SHP77 treated with DMSO at 0.1 percent for 48 hours (cell line): ENCODE measurements at regions not wholly inside any gene's neighbourhood (a gene's known extent, or its start where the extent isn't known, plus 50 kb on each side); places are given as distances from the start of the nearest gene placed in this dataset.
"Not testable (repeated sequence)": the region's sequence is repeated elsewhere in the genome, so short reads cannot be mapped to it uniquely, and the experiment has no call there.

Experiments
- DNase-seq: peaks from one replicate; lab custom pipeline; 2025; lab: John Stamatoyannopoulos, UW

DNA sequence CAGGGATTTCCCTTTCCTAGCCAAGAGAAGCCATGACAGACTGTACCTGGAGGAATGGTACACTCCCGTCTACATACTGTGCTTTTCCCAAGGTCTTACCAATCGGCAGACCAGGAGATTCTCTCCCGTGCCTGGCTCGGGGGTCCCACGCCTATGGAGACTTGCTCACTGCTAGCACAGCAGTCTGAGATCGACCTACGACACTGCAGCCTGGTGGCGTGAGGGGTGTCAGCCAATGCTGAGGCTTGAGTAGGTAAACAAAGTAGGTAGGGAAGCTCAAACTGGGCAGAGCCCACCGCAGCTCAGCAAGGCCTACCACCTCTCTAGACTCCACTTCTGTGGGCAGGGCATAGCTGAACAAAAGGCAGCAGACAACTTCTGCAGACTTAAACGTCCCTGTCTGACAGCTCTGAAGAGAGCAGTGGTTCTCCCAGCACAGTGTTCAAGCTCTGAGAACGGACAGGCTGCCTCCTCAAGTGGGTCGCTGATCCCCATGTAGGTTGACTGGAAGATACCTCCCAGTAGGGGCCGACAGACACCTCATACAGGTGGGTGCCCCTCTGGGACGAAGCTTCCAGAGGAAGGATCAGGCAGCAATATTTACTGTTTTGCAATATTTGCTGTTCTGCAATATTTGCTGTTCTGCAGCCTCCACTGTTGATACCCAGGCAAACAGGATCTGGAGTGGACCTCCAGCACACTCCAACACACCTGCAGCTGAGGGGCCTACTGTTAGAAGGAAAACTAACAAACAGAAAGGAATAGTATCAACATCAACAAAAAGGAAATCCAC lies 270.4 kb upstream of the TLE3 start:
- DNase-seq = not testable (repeated sequence)

- DNase-seq = not testable (repeated sequence)
Observed at GRCh38 chr15:70364023-70364422, 266.3 kb upstream of the TLE3 start.

GRCh38 chr15:70362886-70363285 lies 265.2 kb upstream of the TLE3 start:
- DNase-seq = peak; percentile 56

DNA sequence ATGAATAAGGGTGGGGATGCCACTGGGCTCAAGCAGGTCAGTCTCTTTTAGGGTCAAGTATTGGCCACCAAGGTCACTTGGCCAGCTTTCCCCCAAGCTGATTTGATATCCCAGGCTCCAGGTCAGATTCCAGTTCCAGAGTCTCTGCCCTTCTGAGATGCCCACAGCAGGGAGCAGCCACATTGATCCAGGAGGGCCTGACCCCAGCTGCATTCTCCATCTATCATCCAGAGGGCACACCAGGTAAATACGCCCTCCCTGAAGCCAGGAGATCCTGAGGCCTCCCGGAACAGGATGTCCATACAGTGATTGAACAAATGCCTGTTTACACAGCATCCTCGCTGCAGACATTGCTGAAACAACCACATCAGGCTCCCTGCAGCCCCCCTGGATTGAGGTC lies 264.6 kb upstream of the TLE3 start:
- no peak for DNase-seq

GRCh38 chr15:70361891-70362290 lies 264.2 kb upstream of the TLE3 start:
- no peak for DNase-seq

DNA sequence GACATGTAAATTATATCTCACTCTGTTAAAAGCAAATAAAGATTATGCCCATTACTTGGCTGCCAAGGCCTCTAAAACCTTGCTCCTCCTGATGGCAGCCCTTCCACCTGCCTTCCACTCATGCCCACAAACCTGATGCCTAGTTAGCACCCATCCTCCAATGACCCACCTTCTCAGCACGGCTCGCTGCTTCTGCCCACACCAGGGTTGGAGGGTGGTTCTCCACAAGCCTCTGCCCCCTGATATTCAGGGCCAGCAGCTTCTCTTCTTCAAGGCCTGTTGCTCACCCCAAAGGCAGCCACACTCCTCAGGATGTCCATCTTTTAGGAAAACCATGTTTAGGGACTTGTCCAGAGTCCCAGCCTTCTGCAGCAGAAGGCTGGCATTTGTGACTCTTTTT lies 263.4 kb upstream of the TLE3 start:
- DNase-seq = no peak

- DNase-seq = no peak
Observed at GRCh38 chr15:70358871-70359647, 261.3 kb upstream of the TLE3 start.

- DNase-seq = no peak
Observed at GRCh38 chr15:70358011-70358819, 260.5 kb upstream of the TLE3 start.

- no peak for DNase-seq
Observed at GRCh38 chr15:70357453-70357852, 259.7 kb upstream of the TLE3 start.

DNA sequence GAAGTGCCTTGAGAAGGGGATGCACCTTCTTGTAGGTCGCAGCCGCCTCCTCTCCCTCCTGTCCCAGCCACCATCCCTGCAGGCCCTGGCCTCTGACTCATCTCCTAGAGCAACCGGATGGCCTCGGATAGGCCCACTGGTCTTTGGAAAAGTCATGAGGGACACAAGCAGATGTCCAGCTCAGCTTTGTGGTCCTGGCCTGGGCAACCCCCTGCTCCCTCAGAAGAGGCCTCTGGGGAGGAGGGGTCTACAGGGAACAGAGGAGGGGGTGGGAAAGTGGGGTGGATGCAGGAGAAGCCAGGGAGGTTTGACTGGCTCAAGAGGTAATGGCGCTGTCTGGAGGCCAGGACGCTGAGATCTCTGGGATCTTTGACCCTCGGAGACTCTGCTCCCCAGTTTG lies 259.2 kb upstream of the TLE3 start:
- DNase-seq = no peak

- DNase-seq = no peak
Observed at GRCh38 chr15:70356062-70356860, 258.5 kb upstream of the TLE3 start.

- no peak for DNase-seq
Observed at GRCh38 chr15:70355275-70355795, 257.6 kb upstream of the TLE3 start.

DNA sequence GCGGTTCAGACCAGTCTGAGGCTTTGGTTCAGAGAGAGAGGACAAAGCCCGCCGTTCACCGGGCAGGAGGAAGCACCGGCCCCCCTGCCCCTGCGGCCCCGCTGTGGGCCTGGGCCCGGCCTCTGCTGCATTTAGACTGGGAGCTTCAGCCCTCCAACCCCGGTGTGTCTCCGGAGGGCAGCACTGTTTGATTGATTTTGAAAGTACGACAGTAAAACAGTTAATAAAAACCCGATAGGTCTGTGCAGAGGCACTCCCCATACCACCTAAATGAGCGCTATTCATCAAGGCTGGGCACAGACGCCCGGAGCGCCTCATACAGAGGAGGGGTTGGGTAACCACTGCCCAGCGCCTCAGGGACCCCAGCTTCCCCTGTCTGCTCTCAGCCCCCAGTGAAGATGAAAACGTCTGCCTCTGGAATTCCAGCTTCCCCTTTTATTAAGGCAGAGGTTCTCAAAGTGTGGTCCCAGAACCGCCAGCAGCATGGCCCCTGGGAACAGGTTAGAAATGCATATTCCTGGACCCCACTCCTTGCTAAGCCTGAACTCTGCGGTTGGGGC lies 256.7 kb upstream of the TLE3 start:
- no peak for DNase-seq

GRCh38 chr15:70353606-70354345 lies 256.1 kb upstream of the TLE3 start:
- DNase-seq = no peak

GRCh38 chr15:70351941-70352774 lies 254.4 kb upstream of the TLE3 start:
- DNase-seq = no peak

DNA sequence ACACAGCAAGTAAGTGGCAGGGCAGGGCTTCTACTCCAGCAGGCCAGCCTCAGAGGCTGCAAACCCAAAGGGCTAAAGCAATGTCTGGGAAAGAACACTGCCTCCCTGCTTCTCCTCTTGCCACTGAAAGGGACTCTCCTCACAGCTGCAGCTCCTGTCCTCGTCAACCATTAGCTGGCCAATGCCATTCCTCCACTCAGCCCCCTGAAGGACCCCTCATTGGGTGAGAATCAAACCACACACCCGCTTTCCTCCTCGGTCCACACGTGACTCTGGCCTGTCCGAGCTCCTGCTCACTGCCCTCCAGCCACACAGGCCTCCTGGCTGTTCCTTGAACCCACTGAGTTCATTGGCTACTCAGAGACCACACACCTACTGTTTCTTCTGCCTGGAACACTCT lies 253.7 kb upstream of the TLE3 start:
- DNase-seq = no peak

- DNase-seq = peak; percentile 48
Observed at GRCh38 chr15:70348581-70349344, 251.0 kb upstream of the TLE3 start.

- no peak for DNase-seq
Observed at GRCh38 chr15:70348226-70348543, 250.5 kb upstream of the TLE3 start.
